Lower leg skin (tissue), 3 donors: ENCODE measurements at regions not wholly inside any gene's neighbourhood (a gene's known extent, or its start where the extent isn't known, plus 50 kb on each side); places are given as distances from the start of the nearest gene placed in this dataset.

Source experiments
- POLR2A ChIP-seq, 2 donors: fragments of 450-650 bp; IDR thresholded peaks; one replicate each; pipeline ENCODE4 v1.6.1; 2016 to 2017; ENCODE audit warnings: antibody characterized with exemption in 2 of 2, mild to moderate bottlenecking in 1 of 2, moderate library complexity in 1 of 2
- TF ChIP-seq, protein P1 (sequence below), 3 donors: fragments of 450-650 bp; IDR thresholded peaks; one replicate each; pipeline ENCODE4 v1.5.1; 2016; ENCODE audit warnings: antibody characterized with exemption in 3 of 3, mild to moderate bottlenecking in 3 of 3, moderate library complexity in 2 of 3

DNA sequence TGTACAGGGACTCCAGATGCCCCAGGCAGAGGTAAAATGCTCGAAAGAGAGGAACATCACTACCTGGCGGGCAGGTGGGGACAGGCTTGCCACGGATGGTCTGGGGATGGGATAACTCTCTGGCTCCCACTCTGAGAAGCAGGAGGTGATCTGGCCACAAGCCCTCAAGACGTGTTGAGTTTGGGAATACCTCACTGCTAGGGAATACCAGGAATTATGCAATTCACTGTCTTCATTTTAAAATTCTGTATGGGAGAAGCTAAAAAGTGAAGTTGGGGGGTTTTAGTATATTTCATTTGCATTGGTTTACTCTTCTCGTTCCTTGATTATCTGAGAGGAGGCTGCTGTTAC lies 510.4 kb downstream of the CCDC171 start:
- TF ChIP-seq, protein P1, sequence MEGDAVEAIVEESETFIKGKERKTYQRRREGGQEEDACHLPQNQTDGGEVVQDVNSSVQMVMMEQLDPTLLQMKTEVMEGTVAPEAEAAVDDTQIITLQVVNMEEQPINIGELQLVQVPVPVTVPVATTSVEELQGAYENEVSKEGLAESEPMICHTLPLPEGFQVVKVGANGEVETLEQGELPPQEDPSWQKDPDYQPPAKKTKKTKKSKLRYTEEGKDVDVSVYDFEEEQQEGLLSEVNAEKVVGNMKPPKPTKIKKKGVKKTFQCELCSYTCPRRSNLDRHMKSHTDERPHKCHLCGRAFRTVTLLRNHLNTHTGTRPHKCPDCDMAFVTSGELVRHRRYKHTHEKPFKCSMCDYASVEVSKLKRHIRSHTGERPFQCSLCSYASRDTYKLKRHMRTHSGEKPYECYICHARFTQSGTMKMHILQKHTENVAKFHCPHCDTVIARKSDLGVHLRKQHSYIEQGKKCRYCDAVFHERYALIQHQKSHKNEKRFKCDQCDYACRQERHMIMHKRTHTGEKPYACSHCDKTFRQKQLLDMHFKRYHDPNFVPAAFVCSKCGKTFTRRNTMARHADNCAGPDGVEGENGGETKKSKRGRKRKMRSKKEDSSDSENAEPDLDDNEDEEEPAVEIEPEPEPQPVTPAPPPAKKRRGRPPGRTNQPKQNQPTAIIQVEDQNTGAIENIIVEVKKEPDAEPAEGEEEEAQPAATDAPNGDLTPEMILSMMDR (IDR thresholded peaks at IDR 0.05): no peak
- no peak for TF ChIP-seq POLR2A (IDR thresholded peaks at IDR 0.05)
